Cardiac fibroblast (primary cell): ENCODE measurements at regions not wholly inside any gene's neighbourhood (a gene's known extent, or its start where the extent isn't known, plus 50 kb on each side); places are given as distances from the start of the nearest gene placed in this dataset.
A peak's percentile ranks its signal among the peaks of the same experiment; 100 is the strongest.

Source experiments
- DNase-seq, 2 donors: peaks; one replicate each; pipeline versions ENCODE4 v3.0.0 to v3.0.0-alpha.2; 2010; ENCODE audit warnings: low read depth in 2 of 2
- H3K4me3 ChIP-seq, 2 donors: replicated peaks in 1 of 2; 1 replicate in 1 of 2; 2 replicates in 1 of 2; pipeline ENCODE4 v1.5.1; 2011; ENCODE audit warnings: low read depth in 2 of 2, low read length in 2 of 2, mild to moderate bottlenecking in 2 of 2, moderate library complexity in 1 of 2
- TF ChIP-seq, protein P1 (sequence below): IDR thresholded peaks from one replicate; pipeline ENCODE4 v1.5.1; 2011; ENCODE audit warnings: low read depth, mild to moderate bottlenecking, low read length, inconsistent platforms

DNA sequence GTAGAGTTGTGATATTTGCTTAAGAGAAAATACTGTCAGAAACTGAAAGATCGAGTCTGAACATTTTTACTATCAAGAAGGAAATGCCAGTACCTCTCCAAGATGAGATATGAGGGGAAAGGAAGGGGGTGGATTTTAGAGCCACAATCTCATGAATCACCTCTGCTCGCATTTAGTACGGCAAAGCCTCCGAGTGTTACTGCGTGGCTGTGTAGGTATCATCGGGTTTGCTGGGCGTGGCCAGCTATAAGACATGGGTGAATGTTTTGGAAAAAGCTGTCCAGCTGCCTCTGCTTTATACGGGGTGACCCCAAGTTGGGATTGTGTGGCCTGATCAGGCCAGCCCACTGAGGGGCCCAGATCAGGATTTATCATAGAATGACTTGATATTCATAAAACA lies 826.4 kb downstream of the SOCS6 start:
- TF ChIP-seq, protein P1, sequence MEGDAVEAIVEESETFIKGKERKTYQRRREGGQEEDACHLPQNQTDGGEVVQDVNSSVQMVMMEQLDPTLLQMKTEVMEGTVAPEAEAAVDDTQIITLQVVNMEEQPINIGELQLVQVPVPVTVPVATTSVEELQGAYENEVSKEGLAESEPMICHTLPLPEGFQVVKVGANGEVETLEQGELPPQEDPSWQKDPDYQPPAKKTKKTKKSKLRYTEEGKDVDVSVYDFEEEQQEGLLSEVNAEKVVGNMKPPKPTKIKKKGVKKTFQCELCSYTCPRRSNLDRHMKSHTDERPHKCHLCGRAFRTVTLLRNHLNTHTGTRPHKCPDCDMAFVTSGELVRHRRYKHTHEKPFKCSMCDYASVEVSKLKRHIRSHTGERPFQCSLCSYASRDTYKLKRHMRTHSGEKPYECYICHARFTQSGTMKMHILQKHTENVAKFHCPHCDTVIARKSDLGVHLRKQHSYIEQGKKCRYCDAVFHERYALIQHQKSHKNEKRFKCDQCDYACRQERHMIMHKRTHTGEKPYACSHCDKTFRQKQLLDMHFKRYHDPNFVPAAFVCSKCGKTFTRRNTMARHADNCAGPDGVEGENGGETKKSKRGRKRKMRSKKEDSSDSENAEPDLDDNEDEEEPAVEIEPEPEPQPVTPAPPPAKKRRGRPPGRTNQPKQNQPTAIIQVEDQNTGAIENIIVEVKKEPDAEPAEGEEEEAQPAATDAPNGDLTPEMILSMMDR: no peak
- no peak overlapping the region for H3K4me3 ChIP-seq

DNA sequence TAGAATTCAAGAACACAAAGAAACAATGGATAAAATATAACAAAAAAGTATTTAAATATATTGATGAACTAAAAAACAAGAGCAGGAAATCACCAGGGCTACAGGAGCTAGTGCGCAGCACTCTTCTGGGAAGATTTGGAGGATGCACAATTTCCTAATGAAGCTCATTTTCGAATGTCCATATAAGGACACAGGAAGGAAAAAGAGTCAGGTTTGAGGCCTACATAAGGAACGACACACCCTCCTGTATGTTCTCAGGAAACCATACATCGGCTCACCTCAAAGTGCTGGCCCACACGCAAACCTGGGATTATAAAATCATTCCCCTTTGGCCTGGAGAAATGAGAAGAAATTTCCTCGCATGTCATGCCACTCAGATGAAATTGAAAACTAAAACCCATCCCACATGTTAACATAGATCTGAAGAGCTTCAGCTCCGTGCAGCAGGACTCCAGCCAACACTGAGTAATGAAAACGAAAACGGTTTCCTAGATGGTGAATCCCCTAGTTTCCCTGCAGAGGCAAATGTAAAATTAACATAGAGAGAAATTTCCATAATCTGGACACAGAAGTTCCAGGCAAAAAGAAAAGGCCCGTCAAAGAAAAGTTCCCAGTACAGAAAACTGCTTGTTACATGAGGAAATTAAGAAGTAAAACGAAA lies 825.8 kb downstream of the SOCS6 start:
- no peak overlapping the region for H3K4me3 ChIP-seq
- TF ChIP-seq, protein P1: no peak
- DNase-seq: peak in 1 of 2 donors; percentile 2

More for the DNA sequence above, 826.4 kb downstream of the SOCS6 start:
- DNase-seq: peak in 1 of 2 donors; percentile 3

DNA sequence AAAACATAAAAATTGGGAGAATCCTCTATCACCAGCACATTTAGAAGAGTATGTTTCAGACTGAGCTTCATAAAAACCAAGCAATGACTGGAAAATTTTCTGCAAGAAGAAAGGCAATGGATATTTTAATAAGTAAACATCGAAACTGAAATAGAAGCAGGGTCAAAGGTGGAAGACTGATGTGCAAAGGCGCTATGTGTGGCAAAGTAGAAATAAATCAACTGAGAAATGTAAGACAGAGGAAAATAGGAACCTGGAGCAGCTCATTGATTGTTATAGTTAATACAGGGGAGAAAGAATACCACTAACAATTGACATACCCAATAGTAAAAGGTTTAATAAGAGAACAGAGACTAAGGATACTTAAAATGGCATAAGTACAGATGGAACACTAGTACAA lies 818.4 kb downstream of the SOCS6 start:
- TF ChIP-seq, protein P1: no peak
- DNase-seq: no peak
- no peak overlapping the region for H3K4me3 ChIP-seq

DNA sequence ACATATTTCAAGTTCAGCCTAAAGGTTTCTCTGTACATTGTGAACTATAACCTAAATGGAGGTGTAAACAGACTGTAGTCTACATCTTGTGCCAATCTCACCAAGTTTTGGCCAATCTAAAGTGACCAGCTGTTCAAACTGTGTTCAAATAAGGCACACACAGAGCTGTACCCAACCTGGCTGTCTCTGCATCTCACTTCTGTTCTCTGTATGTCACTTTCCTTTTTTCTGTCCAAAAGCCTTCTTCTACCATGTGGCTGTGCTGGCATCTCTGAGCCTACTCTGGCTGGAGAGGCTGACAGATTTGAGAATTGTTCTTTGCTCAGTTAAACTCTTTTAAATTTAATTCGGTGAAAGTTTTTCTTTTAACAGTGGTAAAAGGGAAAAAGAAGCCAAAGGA lies 817.9 kb downstream of the SOCS6 start:
- TF ChIP-seq, protein P1: no peak
- DNase-seq: no peak
- no peak overlapping the region for H3K4me3 ChIP-seq

DNA sequence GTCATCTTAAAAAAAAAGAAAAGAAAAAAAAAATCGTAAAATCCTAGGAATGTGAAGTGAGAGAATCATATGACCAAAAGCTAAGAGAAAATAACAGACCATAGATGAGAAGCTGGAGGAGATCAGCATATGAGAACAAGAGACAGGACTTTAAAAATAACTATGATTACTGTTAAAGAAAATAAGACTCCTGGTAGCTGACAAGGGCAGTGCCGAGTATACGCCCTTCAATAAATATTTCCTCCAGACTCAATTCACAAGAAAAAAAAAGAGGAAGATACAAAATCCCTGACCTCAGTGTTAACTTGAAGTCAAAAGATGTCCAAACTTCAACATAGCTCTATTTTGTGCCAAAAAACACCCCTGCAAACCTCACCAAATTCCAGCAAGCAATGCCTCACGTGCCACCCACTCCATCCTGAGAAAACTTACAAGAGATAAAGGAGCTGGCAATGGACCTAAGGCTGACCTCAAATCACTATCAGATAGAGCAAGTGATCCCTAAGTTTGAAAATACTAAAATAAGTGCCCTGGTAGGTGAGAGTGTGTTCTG lies 817.2 kb downstream of the SOCS6 start:
- TF ChIP-seq, protein P1: no peak
- no peak overlapping the region for H3K4me3 ChIP-seq
- peak in 1 of 2 donors; percentile 30 for DNase-seq

DNA sequence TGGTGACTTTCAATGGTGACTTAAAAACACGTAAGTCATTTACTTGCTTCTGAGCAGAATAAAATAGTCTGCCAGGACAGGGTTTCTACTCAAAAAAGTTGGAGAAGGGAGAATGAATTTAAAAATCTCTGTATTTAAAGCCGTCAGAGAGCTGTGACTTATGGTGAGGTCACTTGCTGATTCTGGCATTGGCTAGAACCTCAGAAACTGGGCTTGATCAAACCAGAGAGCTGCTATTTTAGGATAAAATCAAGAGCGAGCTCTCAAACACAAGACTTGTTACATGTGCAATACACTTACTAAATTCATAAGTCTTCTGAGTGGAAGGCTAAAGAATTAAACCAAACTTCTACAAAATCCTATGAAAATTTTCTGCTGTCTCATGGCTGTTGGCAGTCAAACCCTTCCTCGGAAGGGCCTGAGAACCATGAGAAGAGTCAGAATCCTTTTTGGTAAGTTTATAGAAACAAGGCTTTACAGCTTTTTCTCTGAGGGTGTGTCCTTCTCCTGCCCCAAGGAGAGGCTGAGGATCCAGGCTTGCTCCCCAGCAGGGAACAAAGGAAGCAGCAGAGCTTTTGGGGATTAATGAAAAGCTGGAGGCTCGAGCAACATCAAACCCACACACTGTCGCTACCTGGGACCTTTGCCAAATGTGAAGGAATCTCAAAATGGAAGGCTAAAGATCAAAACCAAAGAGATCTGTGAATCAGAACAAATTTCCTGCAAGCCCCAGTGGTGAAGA lies 816.4 kb downstream of the SOCS6 start:
- H3K4me3 ChIP-seq: no peak overlapping the region
- peak; percentile 67 to 86 for DNase-seq

More for the DNA sequence above, 816.4 kb downstream of the SOCS6 start:
- TF ChIP-seq, protein P1: no peak
